ENCODE measurements at regions not wholly inside any gene's neighbourhood (a gene's known extent, or its start where the extent isn't known, plus 50 kb on each side); places are given as distances from the start of the nearest gene placed in this dataset.

DNA sequence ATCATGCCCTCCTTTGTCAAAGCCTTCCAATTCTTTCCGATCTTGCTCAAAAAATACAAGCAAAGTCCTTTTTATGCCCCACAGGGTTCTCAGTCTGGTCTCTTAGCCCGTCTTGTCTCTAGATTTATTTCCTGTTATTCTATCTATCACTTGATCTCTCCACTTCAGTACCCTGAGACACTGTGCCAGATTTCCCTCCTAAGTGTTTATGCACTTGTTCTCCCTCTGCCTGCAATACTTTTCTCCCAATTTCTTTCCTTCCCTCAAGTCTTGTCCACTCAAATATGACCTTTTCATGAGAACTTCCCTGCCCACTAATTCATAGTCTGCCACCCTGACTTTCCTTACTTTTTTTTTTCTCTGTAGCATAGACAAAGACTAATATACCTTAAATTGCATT is 141.4 kb downstream of the MBL2 start:
- TF ChIP-seq, protein P1, sequence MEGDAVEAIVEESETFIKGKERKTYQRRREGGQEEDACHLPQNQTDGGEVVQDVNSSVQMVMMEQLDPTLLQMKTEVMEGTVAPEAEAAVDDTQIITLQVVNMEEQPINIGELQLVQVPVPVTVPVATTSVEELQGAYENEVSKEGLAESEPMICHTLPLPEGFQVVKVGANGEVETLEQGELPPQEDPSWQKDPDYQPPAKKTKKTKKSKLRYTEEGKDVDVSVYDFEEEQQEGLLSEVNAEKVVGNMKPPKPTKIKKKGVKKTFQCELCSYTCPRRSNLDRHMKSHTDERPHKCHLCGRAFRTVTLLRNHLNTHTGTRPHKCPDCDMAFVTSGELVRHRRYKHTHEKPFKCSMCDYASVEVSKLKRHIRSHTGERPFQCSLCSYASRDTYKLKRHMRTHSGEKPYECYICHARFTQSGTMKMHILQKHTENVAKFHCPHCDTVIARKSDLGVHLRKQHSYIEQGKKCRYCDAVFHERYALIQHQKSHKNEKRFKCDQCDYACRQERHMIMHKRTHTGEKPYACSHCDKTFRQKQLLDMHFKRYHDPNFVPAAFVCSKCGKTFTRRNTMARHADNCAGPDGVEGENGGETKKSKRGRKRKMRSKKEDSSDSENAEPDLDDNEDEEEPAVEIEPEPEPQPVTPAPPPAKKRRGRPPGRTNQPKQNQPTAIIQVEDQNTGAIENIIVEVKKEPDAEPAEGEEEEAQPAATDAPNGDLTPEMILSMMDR (IDR thresholded peaks at IDR 0.05; ENCODE audit: low read depth, low read length), result no peak
- no peak for DNase-seq (ENCODE audit: low read depth in 2 of 2)

DNA sequence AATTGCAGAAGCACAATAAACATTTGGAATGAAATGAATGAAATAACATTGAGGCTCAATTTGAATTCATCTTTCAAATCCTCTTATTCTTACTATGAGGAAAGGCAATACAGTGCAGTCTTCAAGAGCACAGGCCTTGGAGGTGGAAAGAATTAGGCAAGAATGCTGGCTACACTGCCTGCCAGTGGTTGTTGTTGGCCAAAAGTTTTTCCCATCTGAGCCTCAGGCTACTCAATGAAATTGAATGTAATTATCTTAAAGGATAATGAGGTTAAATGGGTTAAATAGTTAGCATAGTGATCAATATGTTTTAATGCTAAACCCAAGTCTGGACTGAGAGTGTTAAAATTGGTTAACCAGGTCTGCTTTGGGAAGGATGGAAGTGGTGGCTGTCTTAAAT is 140.9 kb downstream of the MBL2 start:
- H3K4me3 ChIP-seq (replicated peaks in 1 of 2; ENCODE audit: low read depth in 2 of 2, low read length in 2 of 2), result no peak overlapping the region
- TF ChIP-seq, protein P1 (IDR thresholded peaks at IDR 0.05; ENCODE audit: low read depth, low read length), result no peak
- DNase-seq (ENCODE audit: low read depth in 2 of 2), result no peak

More for the DNA sequence above, 141.4 kb downstream of the MBL2 start:
- no peak overlapping the region for H3K4me3 ChIP-seq (replicated peaks in 1 of 2; ENCODE audit: low read depth in 2 of 2, low read length in 2 of 2)

DNA sequence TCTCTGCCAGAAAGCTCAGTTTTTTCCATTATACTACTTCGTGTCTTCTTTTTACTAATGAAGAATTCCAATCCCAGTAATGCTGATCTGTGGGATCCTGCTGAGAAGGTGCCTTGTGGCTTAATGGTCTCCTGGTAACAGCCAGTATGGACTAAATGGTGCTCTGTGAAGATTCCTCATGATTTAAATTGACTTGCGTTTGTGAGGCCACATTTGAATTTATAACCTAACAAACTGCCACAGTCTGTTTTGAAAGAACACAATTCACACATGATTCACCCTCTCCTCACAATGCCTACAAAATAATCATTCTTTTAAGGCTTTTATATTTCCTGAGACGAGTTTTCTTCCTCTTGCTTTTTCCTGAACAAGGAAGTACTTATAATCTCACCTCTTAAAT is 140.0 kb downstream of the MBL2 start:
- TF ChIP-seq, protein P1 (IDR thresholded peaks at IDR 0.05; ENCODE audit: low read depth, low read length), result no peak
- DNase-seq (ENCODE audit: low read depth in 2 of 2), result no peak
- H3K4me3 ChIP-seq (replicated peaks in 1 of 2; ENCODE audit: low read depth in 2 of 2, low read length in 2 of 2), result no peak overlapping the region

DNA sequence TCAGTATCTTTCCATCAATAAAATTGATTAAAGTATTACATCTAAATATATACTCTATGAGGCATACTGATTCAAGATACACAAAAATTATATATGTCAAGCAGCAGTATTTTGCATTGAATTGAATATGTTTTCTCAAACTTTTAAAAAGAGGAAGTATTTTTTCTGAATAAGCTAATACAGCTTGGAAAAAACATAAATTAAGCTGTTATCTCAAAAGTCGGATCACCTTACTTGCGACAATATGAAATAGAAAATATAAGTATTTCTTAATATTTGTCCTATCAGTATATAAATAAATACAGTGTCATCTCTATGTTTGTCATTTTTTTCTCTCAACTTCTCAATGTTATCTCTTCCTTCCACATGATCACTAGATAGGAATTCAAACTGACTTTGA is 139.3 kb downstream of the MBL2 start:
- DNase-seq (ENCODE audit: low read depth in 2 of 2), result no peak
- TF ChIP-seq, protein P1 (IDR thresholded peaks at IDR 0.05; ENCODE audit: low read depth, low read length), result no peak
- H3K4me3 ChIP-seq (replicated peaks in 1 of 2; ENCODE audit: low read depth in 2 of 2, low read length in 2 of 2), result no peak overlapping the region

DNA sequence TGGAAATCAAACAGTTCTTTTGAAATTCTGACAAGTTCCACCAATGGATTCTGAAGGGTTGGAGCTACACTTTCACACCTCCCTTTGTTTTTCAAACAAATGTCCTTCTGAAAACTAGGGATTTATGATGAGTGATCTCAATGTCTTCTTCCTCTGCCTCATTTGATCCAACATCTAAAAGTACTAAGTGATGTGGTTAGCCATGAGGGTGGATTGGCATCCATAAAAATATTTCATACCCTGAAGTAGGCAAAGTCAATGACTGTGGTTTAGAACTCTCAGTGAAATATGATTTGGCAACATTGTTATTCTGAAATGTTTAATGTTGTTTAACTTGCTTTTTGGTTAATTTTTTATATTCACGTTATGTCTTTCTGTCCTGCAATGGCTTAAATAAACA is 136.9 kb downstream of the MBL2 start:
- no peak for DNase-seq (ENCODE audit: low read depth in 2 of 2)
- TF ChIP-seq, protein P1 (IDR thresholded peaks at IDR 0.05; ENCODE audit: low read depth, low read length), result no peak
- H3K4me3 ChIP-seq (replicated peaks in 1 of 2; ENCODE audit: low read depth in 2 of 2, low read length in 2 of 2), result no peak overlapping the region

DNA sequence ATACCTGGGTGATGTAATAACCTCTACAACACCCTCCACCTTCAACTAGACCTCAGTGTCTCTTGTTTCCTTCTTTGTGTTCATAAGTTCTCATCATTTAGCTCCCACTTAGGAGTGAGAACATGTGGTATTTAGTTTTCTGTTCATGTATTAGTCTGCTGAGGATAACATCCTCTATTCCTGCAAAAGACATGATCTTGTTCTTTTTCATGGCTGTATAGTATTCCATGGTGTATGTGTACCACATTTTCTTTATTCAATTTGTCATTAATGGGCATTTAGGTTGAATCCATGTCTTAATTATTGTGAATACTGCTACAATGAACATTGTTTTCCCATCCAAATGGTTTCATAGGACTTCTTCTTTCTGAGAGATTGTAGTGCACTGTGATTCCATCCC is 135.7 kb downstream of the MBL2 start:
- H3K4me3 ChIP-seq (replicated peaks in 1 of 2; ENCODE audit: low read depth in 2 of 2, low read length in 2 of 2), result no peak overlapping the region
- TF ChIP-seq, protein P1 (IDR thresholded peaks at IDR 0.05; ENCODE audit: low read depth, low read length), result no peak
- no peak for DNase-seq (ENCODE audit: low read depth in 2 of 2)

DNA sequence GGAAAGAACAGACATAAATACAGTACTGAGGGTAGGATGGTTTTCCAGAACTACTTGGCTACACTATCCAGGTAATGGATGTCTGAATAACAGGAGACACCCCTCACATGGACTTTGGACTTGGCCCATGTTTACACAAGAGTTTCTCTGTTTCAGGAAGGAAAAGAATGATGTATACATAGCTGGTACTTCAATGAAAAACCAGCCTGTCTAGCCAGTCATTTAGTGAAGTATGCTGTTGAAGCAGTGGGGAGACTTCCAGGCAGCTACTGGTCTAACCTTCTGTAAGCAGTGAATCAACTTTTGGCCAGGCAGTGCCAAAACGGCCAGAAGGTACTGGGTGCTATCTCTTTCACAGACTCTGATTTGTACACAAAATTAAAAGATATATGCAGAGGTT is 135.0 kb downstream of the MBL2 start:
- DNase-seq (ENCODE audit: low read depth in 2 of 2), result no peak

More for the DNA sequence above, 135.0 kb downstream of the MBL2 start:
- H3K4me3 ChIP-seq (replicated peaks in 1 of 2; ENCODE audit: low read depth in 2 of 2, low read length in 2 of 2), result no peak overlapping the region
- TF ChIP-seq, protein P1 (IDR thresholded peaks at IDR 0.05; ENCODE audit: low read depth, low read length), result no peak

Measured in cardiac fibroblast (primary cell).